GM18505 (cell line): ENCODE measurements at regions not wholly inside any gene's neighbourhood (a gene's known extent, or its start where the extent isn't known, plus 50 kb on each side); places are given as distances from the start of the nearest gene placed in this dataset.

Experiments used
- ATAC-seq: cut with Tn5 transposase; IDR thresholded peaks from one replicate; pipeline ENCODE4 v1.9.1; 2021; ENCODE audit not compliant: unreplicated experiment
- POLR2A ChIP-seq: IDR thresholded peaks from 4 replicates; pipeline ENCODE4 v1.6.1; 2011; ENCODE audit warnings: borderline replicate concordance; ENCODE audit not compliant: insufficient read depth, insufficient read length; ENCODE audit errors: extremely low read depth

DNA sequence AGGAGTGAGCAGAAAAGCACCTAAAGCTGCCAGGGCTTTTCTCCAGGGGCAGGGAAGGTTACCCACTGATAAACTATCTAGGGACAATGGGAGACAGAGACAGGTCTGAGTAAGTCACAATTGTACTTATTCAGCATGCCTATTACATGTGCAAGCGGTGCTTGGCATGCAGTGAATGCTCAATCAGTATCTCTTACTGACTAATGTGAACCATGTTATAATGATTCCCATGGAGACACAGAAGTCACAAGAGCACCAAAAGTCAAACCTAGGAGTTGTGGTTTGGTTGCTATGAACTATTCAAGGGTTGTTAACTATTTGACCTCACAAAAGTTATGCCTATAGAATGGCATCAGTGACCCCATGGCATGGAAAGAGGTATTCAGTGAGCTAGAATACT, 50.0 kb upstream of the RASGRP1 start:
- no peak for TF ChIP-seq POLR2A
- ATAC-seq: no peak

GRCh38 chr15:38617831-38618230, 53.2 kb upstream of the RASGRP1 start:
- ATAC-seq: no peak
- no peak for TF ChIP-seq POLR2A

DNA sequence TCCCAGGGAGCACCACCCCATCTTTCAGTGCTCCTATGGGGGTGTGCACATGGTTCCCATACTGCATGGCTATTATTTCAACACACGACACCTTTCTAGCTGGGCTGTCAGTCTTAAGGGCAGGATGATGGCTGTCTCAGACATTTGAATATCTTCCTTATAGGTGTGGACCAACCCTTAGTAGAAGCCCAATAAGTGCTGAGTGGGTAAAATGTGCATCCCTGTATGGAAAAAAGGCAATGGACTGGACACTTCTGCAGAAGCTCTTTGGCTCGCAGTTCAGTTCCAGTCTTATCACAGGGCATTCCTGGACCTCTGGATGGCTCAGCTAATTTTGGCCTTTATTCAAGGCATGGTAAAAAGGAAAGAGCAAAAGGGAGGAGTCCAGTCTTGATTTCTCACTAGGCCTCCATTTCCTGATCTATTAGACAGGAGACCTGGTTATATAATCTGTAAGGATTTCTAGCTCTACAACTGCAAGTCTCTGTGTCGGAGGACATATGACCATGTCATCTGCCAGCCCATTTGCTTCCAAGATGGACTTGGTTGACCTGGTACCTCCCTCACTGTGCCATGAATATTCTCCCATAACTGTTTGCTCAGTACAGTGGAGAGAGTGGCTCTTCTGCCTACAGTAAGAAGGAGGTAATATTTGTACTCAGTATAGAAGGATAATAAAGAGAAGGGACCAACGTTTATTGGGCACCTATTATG, 53.8 kb upstream of the RASGRP1 start:
- TF ChIP-seq POLR2A: no peak
- ATAC-seq: no peak

- no peak for ATAC-seq
- no peak for TF ChIP-seq POLR2A
Measured at GRCh38 chr15:38620098-38620497, 55.5 kb upstream of the RASGRP1 start.

DNA sequence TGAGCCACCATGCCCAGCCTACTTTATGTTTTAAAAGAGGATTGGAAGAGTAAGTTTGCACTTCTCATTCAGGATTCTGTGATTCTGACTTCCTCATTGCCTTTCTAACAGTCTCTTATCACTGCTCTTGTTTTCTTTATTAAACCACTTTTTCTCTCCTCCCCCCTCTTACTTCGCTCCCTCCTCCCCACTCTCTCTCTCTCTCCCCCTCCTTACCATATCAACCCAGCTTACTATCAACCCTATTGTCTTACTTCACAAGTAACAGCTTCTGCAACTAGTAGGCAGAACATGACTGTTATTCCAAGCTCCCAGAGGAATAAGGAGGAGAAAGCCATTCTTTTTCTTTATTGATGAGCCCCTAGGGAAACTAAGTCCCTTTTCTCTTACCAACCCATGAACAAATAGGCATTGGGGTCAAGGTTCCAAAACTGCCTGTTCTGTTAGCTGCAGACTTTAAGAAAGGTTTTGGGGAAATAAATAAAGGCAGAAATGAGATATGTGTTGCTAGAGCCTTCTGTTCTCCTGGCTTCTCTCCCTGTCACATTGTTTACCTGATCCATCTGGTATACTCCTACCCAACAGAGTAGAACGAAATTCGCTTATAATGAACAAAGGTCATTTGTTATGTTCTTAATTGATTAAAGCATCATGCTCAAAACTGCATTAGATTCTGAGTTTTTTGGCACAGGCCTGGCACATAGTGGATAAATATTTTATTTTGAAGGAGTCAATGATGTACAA, 56.4 kb upstream of the RASGRP1 start:
- no peak for ATAC-seq
- no peak for TF ChIP-seq POLR2A

DNA sequence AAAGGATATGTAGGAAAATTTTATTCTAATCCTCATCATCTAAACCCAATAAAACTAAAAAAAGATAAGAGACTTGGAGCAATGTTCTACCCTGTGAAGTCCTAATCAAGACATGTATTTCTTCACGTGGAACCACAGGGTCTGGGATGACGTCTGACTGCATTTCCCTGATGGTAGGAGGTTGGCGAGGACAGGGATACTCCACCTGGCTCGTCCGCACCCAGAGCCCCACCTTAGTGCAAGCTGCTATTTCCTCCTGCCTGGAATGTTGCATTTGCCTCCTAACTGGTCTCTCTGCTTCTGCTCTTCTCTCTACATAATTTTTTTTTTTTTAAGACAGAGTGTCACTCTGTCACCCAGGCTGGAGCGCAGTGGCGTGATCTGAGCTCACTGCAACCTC, 57.7 kb upstream of the RASGRP1 start:
- ATAC-seq: no peak
- no peak for TF ChIP-seq POLR2A

- TF ChIP-seq POLR2A: no peak
- no peak for ATAC-seq
Measured at GRCh38 chr15:38622908-38623307, 58.3 kb upstream of the RASGRP1 start.

DNA sequence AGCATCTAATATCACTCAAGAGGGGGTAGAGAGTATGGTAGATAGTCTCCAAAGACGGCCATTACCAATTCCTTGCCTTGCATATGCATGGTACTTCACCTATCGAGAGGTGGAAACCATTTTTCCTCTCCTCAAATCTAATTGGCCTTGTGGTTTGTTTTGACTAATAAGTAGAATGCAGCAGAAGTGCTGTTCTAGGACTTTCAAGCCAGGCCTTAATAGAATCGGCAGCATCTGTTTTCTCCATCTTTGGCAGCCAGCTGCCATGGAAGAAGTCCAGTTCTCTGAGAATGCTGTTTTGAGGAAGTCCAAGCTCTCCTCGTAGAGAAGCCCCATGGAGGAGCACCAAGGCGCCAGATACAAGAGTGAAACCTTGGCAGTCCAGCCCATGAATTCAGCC, 59.1 kb upstream of the RASGRP1 start:
- TF ChIP-seq POLR2A: no peak
- ATAC-seq: no peak

DNA sequence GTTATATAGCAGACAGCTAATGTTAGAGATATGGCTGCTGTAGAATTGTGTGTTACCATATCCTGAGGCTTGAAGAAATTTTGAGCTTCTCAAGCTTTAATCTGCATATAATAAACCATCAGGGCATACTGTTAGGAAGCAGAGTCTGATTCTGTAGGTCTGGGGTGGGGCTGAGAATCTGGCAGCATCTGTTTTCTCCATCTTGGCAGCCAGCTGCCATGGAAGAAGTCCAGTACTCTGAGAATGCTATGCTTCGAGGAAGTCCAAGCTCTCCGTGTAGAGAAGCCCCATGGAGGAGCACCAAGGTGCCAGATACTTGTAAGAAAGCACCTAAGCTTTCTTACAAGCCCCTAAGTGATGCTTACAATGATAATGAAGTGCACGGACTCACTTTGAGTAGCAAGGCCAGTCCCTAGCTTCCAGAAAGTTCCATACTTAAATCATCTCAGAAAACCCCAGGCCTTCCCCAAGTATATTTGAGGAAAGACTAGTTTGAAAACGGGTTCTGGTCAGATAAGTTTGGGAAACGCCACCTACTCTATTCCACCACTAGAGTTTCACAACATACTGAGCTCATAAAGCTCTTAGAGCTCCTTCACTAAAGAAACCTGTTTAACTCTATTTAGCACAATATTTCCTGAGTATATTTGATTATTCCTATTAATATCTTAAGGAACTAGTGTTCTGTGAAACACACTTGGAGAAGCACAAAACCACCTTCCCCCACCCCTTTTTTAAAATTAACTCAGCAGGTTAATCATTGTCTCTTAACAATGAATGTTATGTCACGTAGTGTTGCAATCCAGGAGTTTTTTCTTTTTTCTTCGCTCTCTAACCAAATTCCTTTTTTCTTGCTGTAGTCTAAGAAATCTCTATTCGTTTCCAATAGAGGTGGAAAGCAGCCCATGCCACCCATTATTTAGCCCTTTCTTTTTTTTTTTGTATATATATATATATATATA, 59.9 kb upstream of the RASGRP1 start:
- no peak for ATAC-seq
- no peak for TF ChIP-seq POLR2A

DNA sequence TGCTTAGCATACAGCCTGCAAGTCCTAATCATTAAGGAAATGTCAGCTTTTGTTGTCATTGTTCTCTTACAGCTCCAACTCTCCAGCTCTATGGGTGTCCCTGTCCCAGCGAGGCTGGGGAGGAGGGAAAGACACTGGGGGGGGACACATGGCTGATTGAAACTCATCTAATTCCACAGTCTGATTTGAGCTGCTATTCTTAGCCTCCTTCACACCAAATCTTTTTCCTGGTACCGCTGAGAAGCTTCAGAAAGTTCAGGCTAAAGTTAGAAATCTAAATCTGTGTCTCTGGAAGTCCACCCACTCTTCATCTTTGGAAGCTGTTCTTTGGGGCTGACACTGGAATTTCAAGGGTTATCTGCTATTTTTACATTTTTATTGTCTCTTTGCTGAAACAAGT, 61.3 kb upstream of the RASGRP1 start:
- no peak for TF ChIP-seq POLR2A
- no peak for ATAC-seq

DNA sequence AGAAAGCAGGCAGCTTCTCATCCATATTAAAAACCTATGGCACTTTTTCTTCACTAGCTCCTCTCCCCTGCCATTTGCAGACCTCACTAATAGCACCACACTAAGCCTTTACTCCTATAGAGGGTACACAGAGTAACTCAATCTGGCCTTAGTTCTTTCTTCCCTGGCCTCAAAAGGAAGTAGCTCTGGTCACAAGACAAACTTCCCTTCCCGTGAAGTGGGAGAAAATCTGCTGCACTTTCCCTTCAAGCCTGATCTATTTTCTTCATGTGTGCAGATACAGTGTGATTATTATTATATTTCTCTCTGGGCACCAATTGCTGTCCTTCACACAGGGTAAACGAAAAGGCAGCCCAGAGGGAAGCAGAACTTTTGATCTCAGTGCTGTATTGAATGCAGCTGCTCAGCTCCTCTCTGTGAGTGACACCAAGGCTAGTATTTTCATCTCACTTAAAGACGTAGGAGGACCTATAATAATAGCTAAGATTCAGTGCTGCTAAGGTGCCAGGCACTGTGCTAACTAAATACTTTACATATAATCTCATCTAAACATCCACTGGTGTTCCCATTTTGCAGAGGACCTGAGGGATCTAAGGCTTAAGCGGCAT, 61.9 kb upstream of the RASGRP1 start:
- no peak for TF ChIP-seq POLR2A
- ATAC-seq: no peak

DNA sequence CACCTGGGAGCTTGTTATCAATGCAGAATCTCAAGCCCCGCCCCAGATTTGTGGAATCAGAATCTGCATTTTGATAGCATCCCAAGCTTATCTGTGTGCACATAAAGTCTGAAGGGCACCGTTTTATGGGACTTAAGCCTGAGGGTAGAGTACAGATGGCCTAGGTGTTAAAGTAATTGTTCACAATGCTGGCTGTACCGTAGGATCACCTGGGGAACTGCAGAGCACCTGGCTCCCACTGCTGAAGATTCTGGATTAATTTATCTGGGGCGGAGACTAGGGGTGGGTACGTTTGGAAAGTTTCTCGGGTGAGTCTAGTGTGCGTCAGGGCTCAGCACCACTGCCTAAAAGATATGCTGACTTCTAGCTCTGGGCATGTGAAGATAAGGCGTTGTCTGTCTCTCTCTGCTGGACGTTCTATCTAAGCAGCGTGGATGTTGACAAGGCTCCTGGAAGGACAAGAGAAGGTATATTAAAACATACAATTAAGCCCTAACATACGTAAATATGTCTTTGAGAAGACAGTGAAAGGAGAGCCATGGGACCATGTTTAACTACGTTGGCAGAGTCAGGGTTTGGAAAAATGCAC, 63.2 kb upstream of the RASGRP1 start:
- no peak for TF ChIP-seq POLR2A
- no peak for ATAC-seq
